SK-N-SH (cell line): ENCODE measurements at regions not wholly inside any gene's neighbourhood (a gene's known extent, or its start where the extent isn't known, plus 50 kb on each side); places are given as distances from the start of the nearest gene placed in this dataset.

ENCODE experiments used
- CTCF ChIA-PET: fragments of 300-600, 350-600 bp; formaldehyde crosslinking; extraction: SDS; loops from one replicate; lab custom pipeline; 2021; lab: Yijun Ruan, JAX
- POLR2A ChIA-PET: fragments of 350-600 bp; sonication (Branson Sonifier 250); formaldehyde crosslinking; extraction: SDS; loops from one replicate; lab custom pipeline; 2020; ENCODE audit warnings: antibody characterized with exemption, inconsistent platforms; lab: Yijun Ruan, JAX
- DNase-seq: peaks from one replicate; pipeline ENCODE4 v3.0.0; 2012
- H2AFZ ChIP-seq: fragments of 200-600 bp; sonication (generic); 2 replicates; pipeline ENCODE4 v1.8.1; 2016; ENCODE audit warnings: antibody characterized with exemption, mild to moderate bottlenecking, low read depth
- H3F3A ChIP-seq: fragments of 200-600 bp; sonication (generic); replicated peaks from 2 replicates; pipeline ENCODE3; 2016; ENCODE audit warnings: antibody characterized with exemption, mild to moderate bottlenecking; ENCODE audit not compliant: insufficient read depth
- H3K27ac ChIP-seq, 2 experiments: fragments of 200-500 bp in 1 of 2; fragments of 200-600 bp in 1 of 2; sonication (Bioruptor generic) in 1 of 2; sonication (generic), shearing (Covaris generic) in 1 of 2; 2 replicates each; pipeline versions ENCODE4 v1.5.1 to v1.6.1; 2014 to 2016; ENCODE audit warnings: low read depth in 2 of 2, inconsistent platforms in 1 of 2, low read length in 1 of 2, mild to moderate bottlenecking in 1 of 2, mixed read lengths in 1 of 2
- H3K27me3 ChIP-seq: fragments of 200-600 bp; sonication (generic), shearing (Covaris generic); 2 replicates; pipeline ENCODE4 v1.6.1; 2016; ENCODE audit warnings: mixed run types; ENCODE audit not compliant: insufficient read depth
- H3K36me3 ChIP-seq, 2 experiments: fragments of 200-500 bp in 1 of 2; fragments of 200-600 bp in 1 of 2; sonication (Bioruptor generic) in 1 of 2; sonication (generic) in 1 of 2; replicated peaks in 1 of 2; 2 replicates each; pipeline versions ENCODE3 to v1.5.1; 2014 to 2016; ENCODE audit warnings: low read length in 1 of 2, mild to moderate bottlenecking in 1 of 2; ENCODE audit not compliant: insufficient read depth in 2 of 2, control insufficient read depth in 1 of 2
- H3K4me1 ChIP-seq, 2 experiments: fragments of 200-500 bp in 1 of 2; fragments of 200-600 bp in 1 of 2; sonication (Bioruptor generic) in 1 of 2; sonication (generic), shearing (Covaris generic) in 1 of 2; 2 replicates each; pipeline versions ENCODE4 v1.5.1 to v1.6.1; 2014 to 2016; ENCODE audit warnings: low read depth in 1 of 2, low read length in 1 of 2, mixed run types in 1 of 2; ENCODE audit not compliant: insufficient read depth in 2 of 2, control insufficient read depth in 1 of 2
- H3K4me2 ChIP-seq: fragments of 200-600 bp; sonication (generic), shearing (Covaris generic); 2 replicates; pipeline ENCODE4 v1.6.1; 2017; ENCODE audit warnings: mixed run types
- H3K4me3 ChIP-seq, 2 experiments: fragments of 200-500 bp in 1 of 2; fragments of 200-600 bp in 1 of 2; sonication (Bioruptor generic) in 1 of 2; sonication (generic), shearing (Covaris generic) in 1 of 2; 2 replicates each; pipeline versions ENCODE4 v1.5.1 to v1.8.1; 2014 to 2016; ENCODE audit warnings: low read depth in 2 of 2, inconsistent platforms in 1 of 2, low read length in 1 of 2, mild to moderate bottlenecking in 1 of 2, mixed read lengths in 1 of 2, moderate library complexity in 1 of 2
- H3K79me2 ChIP-seq: fragments of 200-600 bp; sonication (generic); 2 replicates; pipeline ENCODE4 v1.8.1; 2017; ENCODE audit warnings: mild to moderate bottlenecking; ENCODE audit not compliant: insufficient read depth
- H3K9ac ChIP-seq: fragments of 200-600 bp; sonication (generic); 2 replicates; pipeline ENCODE4 v1.6.1; 2017; ENCODE audit warnings: mixed run types
- H3K9me2 ChIP-seq: fragments of 200-600 bp; sonication (generic); 2 replicates; pipeline ENCODE4 v1.6.1; 2017; ENCODE audit warnings: mixed run types
- H3K9me3 ChIP-seq: fragments of 200-600 bp; sonication (generic); 2 replicates; pipeline ENCODE4 v1.6.1; 2017; ENCODE audit warnings: mixed run types, mild to moderate bottlenecking, moderate library complexity
- H4K20me1 ChIP-seq: fragments of 200-600 bp; sonication (generic); 2 replicates; pipeline ENCODE4 v1.6.1; 2017; ENCODE audit warnings: mild to moderate bottlenecking, mixed run types; ENCODE audit not compliant: insufficient read depth
- ELF1 ChIP-seq: IDR thresholded peaks from 2 replicates; pipeline ENCODE4 v1.4.0; 2012
- EP300 ChIP-seq, 2 experiments: IDR thresholded peaks; 2 replicates each; pipeline versions ENCODE4 v1.4.0 to v1.6.1; 2012; ENCODE audit warnings: borderline replicate concordance in 1 of 2, low read depth in 1 of 2, low read length in 1 of 2
- EZH2phosphoT487 ChIP-seq: fragments of 200-600 bp; sonication (generic); IDR thresholded peaks from 2 replicates; pipeline ENCODE4 v1.6.1; 2017; ENCODE audit warnings: low read depth, mixed run types, mild to moderate bottlenecking, antibody characterized with exemption, moderate library complexity, borderline replicate concordance
- FOXJ3 ChIP-seq: sonication (generic); formaldehyde crosslinking; IDR thresholded peaks from 2 replicates; pipeline ENCODE4 v1.5.1; 2020; ENCODE audit warnings: mild to moderate bottlenecking, missing genetic modification reagents
- FOXM1 ChIP-seq: IDR thresholded peaks from 2 replicates; pipeline ENCODE4 v1.4.0; 2012; ENCODE audit warnings: low read depth, mild to moderate bottlenecking
- GABPA ChIP-seq: IDR thresholded peaks from 2 replicates; pipeline ENCODE4 v1.4.0; 2012; ENCODE audit warnings: low read depth, mild to moderate bottlenecking
- JUND ChIP-seq: IDR thresholded peaks from 2 replicates; pipeline ENCODE4 v1.4.0; 2012
- MXI1 ChIP-seq: IDR thresholded peaks from 2 replicates; pipeline ENCODE4 v1.6.1; 2012; ENCODE audit warnings: mild to moderate bottlenecking, low read depth, low read length, improper control_type of control experiment
- NFIC ChIP-seq: IDR thresholded peaks from 2 replicates; pipeline ENCODE4 v1.4.0; 2012; ENCODE audit warnings: borderline replicate concordance
- POLR2AphosphoS5 ChIP-seq: IDR thresholded peaks from 2 replicates; pipeline ENCODE4 v1.6.1; 2012; ENCODE audit warnings: low read depth, low read length
- RAD21 ChIP-seq: IDR thresholded peaks from 2 replicates; pipeline ENCODE4 v1.6.1; 2012; ENCODE audit warnings: mild to moderate bottlenecking, low read length
- RCOR1 ChIP-seq: fragments of 150-350 bp; IDR thresholded peaks from 2 replicates; pipeline ENCODE4 v1.6.1; 2017; ENCODE audit warnings: antibody characterized with exemption, low read length
- RFX5 ChIP-seq: IDR thresholded peaks from 2 replicates; pipeline ENCODE4 v1.6.1; 2012; ENCODE audit warnings: mild to moderate bottlenecking, improper control_type of control experiment, low read length
- SIN3A ChIP-seq: IDR thresholded peaks from 2 replicates; pipeline ENCODE4 v1.6.1; 2012; ENCODE audit warnings: low read depth, mild to moderate bottlenecking, low read length, moderate library complexity, borderline replicate concordance
- TAF1 ChIP-seq: IDR thresholded peaks from 2 replicates; pipeline ENCODE4 v1.6.1; 2012; ENCODE audit warnings: low read depth, mild to moderate bottlenecking, low read length, moderate library complexity, borderline replicate concordance
- TCF12 ChIP-seq: IDR thresholded peaks from 2 replicates; pipeline ENCODE4 v1.4.0; 2012
- TEAD4 ChIP-seq: IDR thresholded peaks from 2 replicates; pipeline ENCODE4 v1.4.0; 2012; ENCODE audit warnings: mild to moderate bottlenecking, borderline replicate concordance; ENCODE audit not compliant: insufficient read depth
- YY1 ChIP-seq: IDR thresholded peaks from 2 replicates; pipeline ENCODE4 v1.4.0; 2012; ENCODE audit warnings: low read depth, mild to moderate bottlenecking
- TF ChIP-seq, protein P1 (sequence below): fragments of 150-350 bp; IDR thresholded peaks from 2 replicates; pipeline ENCODE4 v1.6.1; 2017; ENCODE audit warnings: antibody characterized with exemption, low read length, low read depth, borderline replicate concordance
- TF ChIP-seq, protein P2 (sequence below): IDR thresholded peaks from 2 replicates; pipeline ENCODE4 v1.4.0; 2012; ENCODE audit warnings: low read depth
- TF ChIP-seq, protein P3 (sequence below): fragments of 200-600 bp; sonication (generic); IDR thresholded peaks from 2 replicates; pipeline ENCODE4 v1.6.1; 2017; ENCODE audit warnings: antibody characterized with exemption, mild to moderate bottlenecking, moderate library complexity

DNA sequence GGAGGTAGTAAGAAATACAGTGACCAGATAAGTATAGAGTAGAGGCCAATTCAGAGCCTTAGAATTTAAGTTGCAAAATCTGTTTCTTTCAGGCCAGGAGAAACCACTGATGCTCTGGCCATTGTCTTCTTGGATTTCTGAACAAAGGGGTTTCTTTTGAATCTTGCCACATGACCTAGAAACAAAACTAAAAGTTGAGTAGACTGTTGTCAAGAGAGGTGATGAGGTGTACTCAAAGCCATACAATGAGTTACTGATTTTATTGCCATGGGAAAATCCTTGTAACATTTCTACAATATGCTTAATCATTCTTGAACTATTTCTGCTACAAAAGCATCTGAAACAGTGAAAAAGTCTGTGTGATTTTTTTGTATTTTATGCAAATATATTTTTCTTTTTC is 881.3 kb downstream of the CDH11 start:
- CTCF ChIA-PET, result no interaction called here
- DNase-seq, result no peak
- Histone ChIP-seq H3K27ac (peak overlapping the region in 1 of 2 experiments; percentile 4; a peak in 1 of 4 replicates), H3K9me3 (0 out of 2 replicates have a peak, but pooled peaks cover 3% of the 10 kb centered on the region), H3K4me2 (no peak overlapping the region), H3K4me1 (no peaks in the 10 kb centered on the region), H3K27me3 (no peaks in the 10 kb centered on the region), H3K36me3 (no peaks in the 10 kb centered on the region), H3K79me2 (no peaks in the 10 kb centered on the region), H3K9ac (no peak overlapping the region), H3K4me3 (no peak overlapping the region), H2AFZ (no peak overlapping the region), H3K9me2 (no peaks in the 10 kb centered on the region), H3F3A (no peaks in the 10 kb centered on the region), H4K20me1 (no peaks in the 10 kb centered on the region)
- no peak for TF ChIP-seq TEAD4
- TF ChIP-seq, protein P1, sequence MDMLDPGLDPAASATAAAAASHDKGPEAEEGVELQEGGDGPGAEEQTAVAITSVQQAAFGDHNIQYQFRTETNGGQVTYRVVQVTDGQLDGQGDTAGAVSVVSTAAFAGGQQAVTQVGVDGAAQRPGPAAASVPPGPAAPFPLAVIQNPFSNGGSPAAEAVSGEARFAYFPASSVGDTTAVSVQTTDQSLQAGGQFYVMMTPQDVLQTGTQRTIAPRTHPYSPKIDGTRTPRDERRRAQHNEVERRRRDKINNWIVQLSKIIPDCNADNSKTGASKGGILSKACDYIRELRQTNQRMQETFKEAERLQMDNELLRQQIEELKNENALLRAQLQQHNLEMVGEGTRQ, result no peak
- TF ChIP-seq JUND, result no peak
- no peak for TF ChIP-seq POLR2AphosphoS5
- TF ChIP-seq TCF12, result no peak
- TF ChIP-seq MXI1, result no peak
- no peak for TF ChIP-seq RCOR1
- TF ChIP-seq YY1, result no peak
- TF ChIP-seq RAD21, result no peak
- POLR2A ChIA-PET, result no interaction called here

DNA sequence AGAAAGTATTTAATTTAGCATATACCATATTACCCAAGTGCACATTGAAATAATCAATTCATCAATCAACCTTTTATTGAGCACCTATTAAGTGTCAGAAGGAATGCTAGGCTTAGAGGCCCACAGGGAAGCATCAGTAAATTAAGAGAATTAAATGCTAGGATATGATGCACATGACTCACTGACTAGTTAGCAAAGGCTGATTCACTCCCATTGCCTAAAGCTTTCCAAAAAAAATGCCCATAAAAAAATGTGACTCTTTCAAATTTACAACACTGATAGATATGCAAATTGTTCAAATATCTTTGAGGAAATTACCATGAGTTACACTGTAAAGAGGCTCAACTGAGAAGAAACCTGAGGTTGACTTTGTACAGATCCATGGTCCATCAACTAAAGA is 883.3 kb downstream of the CDH11 start:
- Histone ChIP-seq H2AFZ (no peak overlapping the region), H4K20me1 (no peaks in the 10 kb centered on the region), H3K79me2 (no peaks in the 10 kb centered on the region), H3K4me2 (no peak overlapping the region), H3F3A (no peaks in the 10 kb centered on the region), H3K4me1 (no peaks in the 10 kb centered on the region), H3K27ac (no peak overlapping the region), H3K9me2 (no peaks in the 10 kb centered on the region), H3K9ac (no peak overlapping the region), H3K4me3 (no peak overlapping the region), H3K36me3 (no peaks in the 10 kb centered on the region), H3K27me3 (no peaks in the 10 kb centered on the region), H3K9me3 (no peaks in the 10 kb centered on the region)
- ChIA-PET CTCF (no interaction called here), POLR2A (no interaction called here)
- TF ChIP-seq RAD21, result no peak
- no peak for TF ChIP-seq POLR2AphosphoS5
- no peak for TF ChIP-seq MXI1
- TF ChIP-seq EP300 (IDR thresholded peaks at IDR 0.05; ENCODE audit: borderline replicate concordance in 1 of 2, low read depth in 1 of 2, low read length in 1 of 2), result no peak
- TF ChIP-seq RFX5, result no peak
- no peak for TF ChIP-seq NFIC
- TF ChIP-seq FOXM1, result no peak
- TF ChIP-seq FOXJ3 (CRISPR knock-in tag), result no peak
- TF ChIP-seq ELF1, result no peak
- TF ChIP-seq SIN3A, result no peak
- TF ChIP-seq GABPA, result no peak
- TF ChIP-seq, protein P2, sequence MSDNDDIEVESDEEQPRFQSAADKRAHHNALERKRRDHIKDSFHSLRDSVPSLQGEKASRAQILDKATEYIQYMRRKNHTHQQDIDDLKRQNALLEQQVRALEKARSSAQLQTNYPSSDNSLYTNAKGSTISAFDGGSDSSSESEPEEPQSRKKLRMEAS, result no peak
- TF ChIP-seq TEAD4, result no peak
- no peak for TF ChIP-seq TAF1
- TF ChIP-seq, protein P3, sequence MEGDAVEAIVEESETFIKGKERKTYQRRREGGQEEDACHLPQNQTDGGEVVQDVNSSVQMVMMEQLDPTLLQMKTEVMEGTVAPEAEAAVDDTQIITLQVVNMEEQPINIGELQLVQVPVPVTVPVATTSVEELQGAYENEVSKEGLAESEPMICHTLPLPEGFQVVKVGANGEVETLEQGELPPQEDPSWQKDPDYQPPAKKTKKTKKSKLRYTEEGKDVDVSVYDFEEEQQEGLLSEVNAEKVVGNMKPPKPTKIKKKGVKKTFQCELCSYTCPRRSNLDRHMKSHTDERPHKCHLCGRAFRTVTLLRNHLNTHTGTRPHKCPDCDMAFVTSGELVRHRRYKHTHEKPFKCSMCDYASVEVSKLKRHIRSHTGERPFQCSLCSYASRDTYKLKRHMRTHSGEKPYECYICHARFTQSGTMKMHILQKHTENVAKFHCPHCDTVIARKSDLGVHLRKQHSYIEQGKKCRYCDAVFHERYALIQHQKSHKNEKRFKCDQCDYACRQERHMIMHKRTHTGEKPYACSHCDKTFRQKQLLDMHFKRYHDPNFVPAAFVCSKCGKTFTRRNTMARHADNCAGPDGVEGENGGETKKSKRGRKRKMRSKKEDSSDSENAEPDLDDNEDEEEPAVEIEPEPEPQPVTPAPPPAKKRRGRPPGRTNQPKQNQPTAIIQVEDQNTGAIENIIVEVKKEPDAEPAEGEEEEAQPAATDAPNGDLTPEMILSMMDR, result no peak
- TF ChIP-seq YY1, result no peak
- TF ChIP-seq EZH2phosphoT487, result no peak
- no peak for DNase-seq
